Loucy (cell line): ENCODE measurements at regions not wholly inside any gene's neighbourhood (a gene's known extent, or its start where the extent isn't known, plus 50 kb on each side); places are given as distances from the start of the nearest gene placed in this dataset.

Source experiments
- H2AFZ ChIP-seq: fragments of 200-600 bp; sonication (generic); 2 replicates; pipeline ENCODE4 v1.6.0; 2016; ENCODE audit warnings: antibody characterized with exemption, mild to moderate bottlenecking, low read length, moderate library complexity
- H3F3A ChIP-seq: fragments of 200-600 bp; 2 replicates; pipeline ENCODE4 v1.6.0; 2016; ENCODE audit warnings: antibody characterized with exemption, low read depth, mild to moderate bottlenecking
- H3K27me3 ChIP-seq: fragments of 200-600 bp; sonication (generic); 2 replicates; pipeline ENCODE4 v1.6.1; 2014; ENCODE audit warnings: low read length, mild to moderate bottlenecking; ENCODE audit not compliant: insufficient read depth, poor library complexity, severe bottlenecking
- H3K36me3 ChIP-seq: fragments of 200-600 bp; sonication (generic); 2 replicates; pipeline ENCODE4 v1.6.1; 2016; ENCODE audit warnings: low read length; ENCODE audit not compliant: insufficient read depth
- H3K4me1 ChIP-seq: fragments of 200-600 bp; sonication (generic); 2 replicates; pipeline ENCODE4 v1.5.1; 2014; ENCODE audit warnings: low read length, mild to moderate bottlenecking; ENCODE audit not compliant: insufficient read depth, poor library complexity, severe bottlenecking
- H3K4me2 ChIP-seq: fragments of 200-600 bp; sonication (generic); 2 replicates; pipeline ENCODE4 v1.6.0; 2014; ENCODE audit warnings: antibody characterized with exemption, low read length, low read depth, mild to moderate bottlenecking; ENCODE audit not compliant: poor library complexity, severe bottlenecking
- H3K4me3 ChIP-seq: fragments of 200-600 bp; sonication (generic); 2 replicates; pipeline ENCODE4 v1.5.1; 2014; ENCODE audit warnings: low read length, mild to moderate bottlenecking, mixed read lengths; ENCODE audit not compliant: poor library complexity, severe bottlenecking
- H3K79me2 ChIP-seq: fragments of 200-600 bp; sonication (generic); 2 replicates; pipeline ENCODE4 v1.6.1; 2014; ENCODE audit warnings: low read length; ENCODE audit not compliant: insufficient read depth
- H3K9ac ChIP-seq: fragments of 200-600 bp; sonication (generic); 2 replicates; pipeline ENCODE4 v1.6.0; 2014; ENCODE audit warnings: mild to moderate bottlenecking, low read depth, low read length, moderate library complexity; ENCODE audit not compliant: poor library complexity, severe bottlenecking
- H3K9me2 ChIP-seq: fragments of 200-600 bp; sonication (generic); replicated peaks from 2 replicates; pipeline ENCODE4 v1.6.1; 2016; ENCODE audit warnings: low read depth, low read length, mixed read lengths
- H3K9me3 ChIP-seq: fragments of 200-600 bp; sonication (generic); 2 replicates; pipeline ENCODE4 v1.6.1; 2014; ENCODE audit warnings: mild to moderate bottlenecking, antibody characterized with exemption, low read length, low read depth; ENCODE audit not compliant: insufficient read depth
- H4K20me1 ChIP-seq: fragments of 200-600 bp; sonication (generic); 2 replicates; pipeline ENCODE4 v1.6.0; 2014; ENCODE audit warnings: antibody characterized with exemption, low read length, mild to moderate bottlenecking; ENCODE audit not compliant: insufficient read depth, poor library complexity, severe bottlenecking
- EZH2phosphoT487 ChIP-seq: fragments of 200-600 bp; IDR thresholded peaks from 2 replicates; pipeline ENCODE4 v1.6.1; 2018; ENCODE audit warnings: antibody characterized with exemption, mild to moderate bottlenecking, moderate library complexity, borderline replicate concordance
- TF ChIP-seq, protein P1 (sequence below): fragments of 200-600 bp; sonication (generic); conservative IDR thresholded peaks from 2 replicates; pipeline ENCODE4 v1.5.1; 2014; ENCODE audit warnings: mild to moderate bottlenecking, antibody characterized with exemption, low read length

DNA sequence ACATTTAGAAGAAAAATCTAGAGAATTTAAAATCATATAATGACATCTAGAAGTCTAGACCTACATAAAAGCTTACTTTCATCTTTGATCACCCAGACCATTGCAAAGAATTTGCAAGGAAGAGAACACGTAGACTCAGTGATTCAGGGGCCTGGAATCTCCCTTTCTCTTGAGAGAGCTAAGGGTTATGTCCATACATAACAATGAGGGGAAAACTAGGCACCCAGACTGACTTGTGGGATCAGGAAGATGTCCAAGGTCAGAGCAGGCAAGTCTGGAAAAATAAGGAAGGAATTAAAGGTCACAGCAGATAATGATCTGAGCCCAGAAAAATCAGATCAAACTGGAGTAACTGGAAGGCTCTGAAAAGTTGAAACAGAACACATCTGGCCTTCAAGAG, 198.4 kb upstream of the SFRP2 start:
- H3F3A ChIP-seq: no peaks in the 10 kb centered on the region
- H3K27me3 ChIP-seq: no peaks in the 10 kb centered on the region
- H3K4me1 ChIP-seq: no peaks in the 10 kb centered on the region
- H3K36me3 ChIP-seq: no peaks in the 10 kb centered on the region
- H3K9me3 ChIP-seq: no peaks in the 10 kb centered on the region
- H3K4me3 ChIP-seq: no peak overlapping the region
- no peak overlapping the region for H2AFZ ChIP-seq
- H3K9ac ChIP-seq: no peak overlapping the region
- H3K4me2 ChIP-seq: no peak overlapping the region
- H3K79me2 ChIP-seq: no peaks in the 10 kb centered on the region
- H4K20me1 ChIP-seq: no peaks in the 10 kb centered on the region
- no peaks in the 10 kb centered on the region for H3K9me2 ChIP-seq
- TF ChIP-seq, protein P1, sequence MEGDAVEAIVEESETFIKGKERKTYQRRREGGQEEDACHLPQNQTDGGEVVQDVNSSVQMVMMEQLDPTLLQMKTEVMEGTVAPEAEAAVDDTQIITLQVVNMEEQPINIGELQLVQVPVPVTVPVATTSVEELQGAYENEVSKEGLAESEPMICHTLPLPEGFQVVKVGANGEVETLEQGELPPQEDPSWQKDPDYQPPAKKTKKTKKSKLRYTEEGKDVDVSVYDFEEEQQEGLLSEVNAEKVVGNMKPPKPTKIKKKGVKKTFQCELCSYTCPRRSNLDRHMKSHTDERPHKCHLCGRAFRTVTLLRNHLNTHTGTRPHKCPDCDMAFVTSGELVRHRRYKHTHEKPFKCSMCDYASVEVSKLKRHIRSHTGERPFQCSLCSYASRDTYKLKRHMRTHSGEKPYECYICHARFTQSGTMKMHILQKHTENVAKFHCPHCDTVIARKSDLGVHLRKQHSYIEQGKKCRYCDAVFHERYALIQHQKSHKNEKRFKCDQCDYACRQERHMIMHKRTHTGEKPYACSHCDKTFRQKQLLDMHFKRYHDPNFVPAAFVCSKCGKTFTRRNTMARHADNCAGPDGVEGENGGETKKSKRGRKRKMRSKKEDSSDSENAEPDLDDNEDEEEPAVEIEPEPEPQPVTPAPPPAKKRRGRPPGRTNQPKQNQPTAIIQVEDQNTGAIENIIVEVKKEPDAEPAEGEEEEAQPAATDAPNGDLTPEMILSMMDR: no peak
- TF ChIP-seq EZH2phosphoT487: no peak

GRCh38 chr4:153976954-153977353, 188.1 kb upstream of the SFRP2 start:
- no peak overlapping the region for H2AFZ ChIP-seq
- no peaks in the 10 kb centered on the region for H3K9me2 ChIP-seq
- H3F3A ChIP-seq: no peaks in the 10 kb centered on the region
- no peaks in the 10 kb centered on the region for H3K4me1 ChIP-seq
- H3K9me3 ChIP-seq: peaks cover 7% of the 10 kb centered on the region; the same call in 1 of the 2 replicates
- H3K9ac ChIP-seq: no peak overlapping the region
- TF ChIP-seq, protein P1: no peak
- TF ChIP-seq EZH2phosphoT487: no peak
- H4K20me1 ChIP-seq: no peaks in the 10 kb centered on the region
- H3K4me3 ChIP-seq: no peak overlapping the region
- H3K36me3 ChIP-seq: no peaks in the 10 kb centered on the region; the same call in 1 of the 2 replicates
- no peak overlapping the region for H3K4me2 ChIP-seq
- no peaks in the 10 kb centered on the region for H3K27me3 ChIP-seq
- H3K79me2 ChIP-seq: no peaks in the 10 kb centered on the region

DNA sequence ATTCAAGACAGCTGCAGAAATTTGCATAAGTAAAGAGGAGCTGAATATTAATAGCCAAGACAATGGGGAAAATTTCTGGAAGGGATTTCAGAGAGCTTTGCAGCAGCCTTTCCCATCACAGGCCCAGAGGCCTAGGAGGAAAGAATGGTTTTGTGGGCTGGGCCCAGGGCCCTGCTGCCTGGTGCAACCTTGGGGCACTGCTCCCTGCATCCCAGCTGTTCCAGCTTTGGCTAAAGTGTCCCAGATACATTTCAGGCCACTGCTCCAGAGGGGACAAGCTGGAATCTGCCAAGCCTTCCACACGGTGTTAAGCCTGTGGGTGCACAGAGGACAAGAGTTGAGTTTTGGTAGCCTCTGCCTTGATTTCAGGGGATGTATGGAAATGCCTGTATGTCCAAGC, 185.6 kb upstream of the SFRP2 start:
- Histone ChIP-seq H3K9me3 (peaks cover 7% of the 10 kb centered on the region; the same call in 1 of the 2 replicates), H2AFZ (no peak overlapping the region), H3K4me3 (no peak overlapping the region), H3K79me2 (no peaks in the 10 kb centered on the region), H3K4me1 (no peaks in the 10 kb centered on the region), H3K4me2 (no peak overlapping the region), H3F3A (no peaks in the 10 kb centered on the region), H3K36me3 (no peaks in the 10 kb centered on the region; the same call in 1 of the 2 replicates), H3K27me3 (no peaks in the 10 kb centered on the region), H4K20me1 (no peaks in the 10 kb centered on the region), H3K9ac (no peak overlapping the region), H3K9me2 (no peaks in the 10 kb centered on the region)
- TF ChIP-seq EZH2phosphoT487: no peak
- TF ChIP-seq, protein P1: no peak
